ENCODE measurements at regions not wholly inside any gene's neighbourhood (a gene's known extent, or its start where the extent isn't known, plus 50 kb on each side); places are given as distances from the start of the nearest gene placed in this dataset.
"Not testable (repeated sequence)": the region's sequence is repeated elsewhere in the genome, so short reads cannot be mapped to it uniquely, and the experiment has no call there.

- no peaks in the 10 kb centered on the region for H3K36me3 ChIP-seq (ENCODE audit: insufficient read depth, low read length, poor library complexity, severe bottlenecking)
- no peak overlapping the region for H3K4me3 ChIP-seq (ENCODE audit: low read depth, low read length, poor library complexity, severe bottlenecking)
- no TSS peak for BruUV-seq (replicated peaks)
- ChIA-PET CTCF (no interaction called here), POLR2A (ENCODE audit: low non-redundant PET) (no interaction called here)
- no peak overlapping the region for H3K27ac ChIP-seq (ENCODE audit: low read depth, low read length, poor library complexity, severe bottlenecking)
- no peaks in the 10 kb centered on the region for H3K27me3 ChIP-seq (replicated peaks; ENCODE audit: insufficient read depth, low read depth, low read length, poor library complexity)
- H3K4me1 ChIP-seq (ENCODE audit: insufficient read depth, low read length, poor library complexity, severe bottlenecking), result no peaks in the 10 kb centered on the region
- DNase-seq (ENCODE audit: low spot score), result no peak
- intact Hi-C loops (cut with micrococcal nuclease; ENCODE audit: unreplicated experiment), result no loop called here
- TF ChIP-seq CTCF (conservative IDR thresholded peaks at IDR 0.05; ENCODE audit: low read depth, low read length) (no peak), EZH2 (IDR thresholded peaks at IDR 0.05; ENCODE audit: borderline replicate concordance, low read depth, low read length, poor library complexity, severe bottlenecking) (no peak)
- no peaks in the 10 kb centered on the region for H3K9me3 ChIP-seq (ENCODE audit: low read depth, low read length, poor library complexity, severe bottlenecking)
Observed at GRCh38 chr10:80814147-80814652, 276.5 kb downstream of the SH2D4B start.

- intact Hi-C loops (cut with micrococcal nuclease; ENCODE audit: unreplicated experiment), result no loop called here
- no peak for DNase-seq (ENCODE audit: low spot score)
- CTCF ChIA-PET, result no interaction called here
- POLR2A ChIA-PET (ENCODE audit: low non-redundant PET), result no interaction called here
- Histone ChIP-seq H3K27me3 (replicated peaks; ENCODE audit: insufficient read depth, low read depth, low read length, poor library complexity) (no peaks in the 10 kb centered on the region), H3K36me3 (ENCODE audit: insufficient read depth, low read length, poor library complexity, severe bottlenecking) (no peaks in the 10 kb centered on the region), H3K9me3 (ENCODE audit: low read depth, low read length, poor library complexity, severe bottlenecking) (peaks cover 10% of the 10 kb centered on the region), H3K4me3 (ENCODE audit: low read depth, low read length, poor library complexity, severe bottlenecking) (no peak overlapping the region), H3K27ac (ENCODE audit: low read depth, low read length, poor library complexity, severe bottlenecking) (no peak overlapping the region), H3K4me1 (ENCODE audit: insufficient read depth, low read length, poor library complexity, severe bottlenecking) (no peaks in the 10 kb centered on the region)
- no TSS peak for BruUV-seq (replicated peaks)
- TF ChIP-seq CTCF (conservative IDR thresholded peaks at IDR 0.05; ENCODE audit: low read depth, low read length) (no peak), EZH2 (IDR thresholded peaks at IDR 0.05; ENCODE audit: borderline replicate concordance, low read depth, low read length, poor library complexity, severe bottlenecking) (no peak)
Observed at GRCh38 chr10:80829151-80829550, 291.4 kb downstream of the SH2D4B start.

DNA sequence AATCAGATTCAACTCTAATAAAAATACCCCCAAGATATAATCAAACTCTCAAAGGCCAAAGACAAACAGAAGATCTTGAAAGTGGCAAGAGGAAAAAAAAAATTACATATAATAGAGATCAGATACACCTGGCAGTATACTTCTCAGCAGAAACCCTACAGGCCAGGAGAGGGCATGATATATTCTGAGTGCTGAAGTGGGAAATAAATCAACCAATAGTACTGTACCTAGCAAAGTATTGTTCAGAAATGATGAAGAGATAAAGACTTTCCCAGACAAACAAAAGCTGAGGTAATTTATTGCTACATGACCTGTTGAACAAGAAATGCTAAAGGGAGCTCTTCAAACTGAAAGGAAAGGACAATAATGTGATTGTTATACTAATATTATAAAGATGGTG is 291.9 kb downstream of the SH2D4B start:
- H3K9me3 ChIP-seq (ENCODE audit: low read depth, low read length, poor library complexity, severe bottlenecking), result peaks cover 10% of the 10 kb centered on the region
- CTCF ChIA-PET, result no interaction called here
- no TSS peak for BruUV-seq (replicated peaks)
- TF ChIP-seq EZH2 (IDR thresholded peaks at IDR 0.05; ENCODE audit: borderline replicate concordance, low read depth, low read length, poor library complexity, severe bottlenecking) (no peak), CTCF (conservative IDR thresholded peaks at IDR 0.05; ENCODE audit: low read depth, low read length) (no peak)
- POLR2A ChIA-PET (ENCODE audit: low non-redundant PET), result no interaction called here
- H3K27me3 ChIP-seq (replicated peaks; ENCODE audit: insufficient read depth, low read depth, low read length, poor library complexity), result no peaks in the 10 kb centered on the region
- H3K27ac ChIP-seq (ENCODE audit: low read depth, low read length, poor library complexity, severe bottlenecking), result no peak overlapping the region
- H3K4me3 ChIP-seq (ENCODE audit: low read depth, low read length, poor library complexity, severe bottlenecking), result no peak overlapping the region
- no peaks in the 10 kb centered on the region for H3K4me1 ChIP-seq (ENCODE audit: insufficient read depth, low read length, poor library complexity, severe bottlenecking)
- intact Hi-C loops (cut with micrococcal nuclease; ENCODE audit: unreplicated experiment), result no loop called here
- H3K36me3 ChIP-seq (ENCODE audit: insufficient read depth, low read length, poor library complexity, severe bottlenecking), result no peaks in the 10 kb centered on the region
- no peak for DNase-seq (ENCODE audit: low spot score)

DNA sequence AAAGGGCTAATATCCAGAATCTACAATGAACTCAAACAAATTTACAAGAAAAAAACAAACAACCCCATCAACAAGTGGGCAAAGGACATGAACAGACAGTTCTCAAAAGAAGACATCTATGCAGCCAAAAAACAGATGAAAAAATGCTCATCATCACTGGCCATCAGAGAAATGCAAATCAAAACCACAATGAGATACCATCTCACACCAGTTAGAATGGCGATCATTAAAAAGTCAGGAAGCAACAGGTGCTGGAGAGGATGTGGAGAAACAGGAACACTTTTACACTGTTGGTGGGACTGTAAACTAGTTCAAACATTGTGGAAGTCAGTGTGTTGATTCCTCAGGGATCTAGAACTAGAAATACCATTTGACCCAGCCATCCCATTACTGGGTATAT is 295.0 kb downstream of the SH2D4B start:
- CTCF ChIA-PET; H3K4me1 ChIP-seq (ENCODE audit: insufficient read depth, low read length, poor library complexity, severe bottlenecking); DNase-seq (ENCODE audit: low spot score); H3K27ac ChIP-seq (ENCODE audit: low read depth, low read length, poor library complexity, severe bottlenecking); POLR2A ChIA-PET (ENCODE audit: low non-redundant PET); H3K36me3 ChIP-seq (ENCODE audit: insufficient read depth, low read length, poor library complexity, severe bottlenecking); BruUV-seq (replicated peaks); intact Hi-C loops (cut with micrococcal nuclease; ENCODE audit: unreplicated experiment); H3K4me3 ChIP-seq (ENCODE audit: low read depth, low read length, poor library complexity, severe bottlenecking); H3K27me3 ChIP-seq (replicated peaks; ENCODE audit: insufficient read depth, low read depth, low read length, poor library complexity): not testable (repeated sequence)
- H3K9me3 ChIP-seq (ENCODE audit: low read depth, low read length, poor library complexity, severe bottlenecking), result peaks cover 10% of the 10 kb centered on the region

Measured in A673 (cell line).